GM19351 (cell line): ENCODE measurements at regions not wholly inside any gene's neighbourhood (a gene's known extent, or its start where the extent isn't known, plus 50 kb on each side); places are given as distances from the start of the nearest gene placed in this dataset.
A peak's percentile ranks its signal among the peaks of the same experiment; 100 is the strongest.

Source experiments
- ATAC-seq: cut with Tn5 transposase; IDR thresholded peaks from one replicate; pipeline ENCODE4 v1.9.1; 2021; ENCODE audit warnings: mild to moderate bottlenecking, moderate library complexity; ENCODE audit not compliant: unreplicated experiment

DNA sequence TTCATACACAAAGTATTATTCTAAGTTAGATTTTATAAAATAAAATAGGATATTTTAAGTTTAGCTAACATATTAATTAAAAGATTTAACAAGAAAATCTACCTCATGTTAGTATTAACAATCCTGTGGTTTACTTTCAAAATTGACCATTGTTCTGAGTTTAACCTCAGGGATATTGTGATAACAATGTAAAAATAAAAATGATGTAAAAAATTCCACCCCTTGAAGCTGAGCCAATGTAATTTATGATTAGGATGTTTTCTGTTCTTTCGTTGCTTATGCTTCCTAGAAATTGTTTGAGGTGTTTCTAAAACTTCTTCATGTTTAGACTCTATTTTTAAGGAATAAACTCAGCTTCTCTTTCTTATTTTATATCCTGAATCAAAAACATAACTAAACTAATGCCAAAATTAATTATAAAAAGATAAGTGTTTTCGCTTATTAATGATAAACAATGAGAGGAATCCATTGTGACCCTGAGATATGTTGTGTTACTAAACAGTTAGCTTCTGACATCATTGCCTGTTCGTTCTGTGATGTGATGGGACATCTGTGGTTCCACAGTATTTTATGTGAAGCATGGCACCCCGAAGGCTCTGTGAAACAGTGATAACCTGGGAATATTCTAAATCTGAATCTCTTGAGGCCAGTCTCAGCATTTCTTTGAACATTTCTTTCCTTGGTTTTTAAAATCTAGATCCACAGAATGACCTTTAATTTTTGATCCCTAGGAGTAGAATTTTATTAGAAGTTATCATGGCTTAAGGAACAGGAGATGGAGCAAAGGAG, 340.8 kb downstream of the ARL4A start:
- ATAC-seq = no peak

GRCh38 chr7:13028825-13029099, 341.3 kb downstream of the ARL4A start:
- no peak for ATAC-seq

DNA sequence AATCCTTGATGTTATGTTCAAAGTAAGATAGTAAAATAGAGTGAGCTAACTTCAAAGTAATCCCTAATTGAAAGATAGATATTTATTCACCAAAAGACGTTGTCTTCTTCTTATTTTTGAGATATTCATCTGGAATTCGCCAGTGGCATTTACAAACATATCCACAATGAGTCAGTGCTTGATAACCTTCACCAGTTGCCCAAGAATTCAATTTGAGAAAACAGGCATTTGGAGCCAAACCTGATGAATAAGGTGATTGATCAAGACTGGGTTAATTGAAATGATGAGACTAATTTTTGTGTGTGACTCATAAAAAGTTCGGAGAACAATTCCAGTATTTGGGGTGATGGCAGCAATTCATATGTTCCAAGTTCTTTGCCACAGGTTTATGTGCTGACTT, 344.0 kb downstream of the ARL4A start:
- ATAC-seq = no peak

- no peak for ATAC-seq
Observed at GRCh38 chr7:13032084-13032483, 344.7 kb downstream of the ARL4A start.

GRCh38 chr7:13032576-13032975, 345.1 kb downstream of the ARL4A start:
- ATAC-seq = no peak

- ATAC-seq = no peak
Observed at GRCh38 chr7:13034693-13035092, 347.3 kb downstream of the ARL4A start.

DNA sequence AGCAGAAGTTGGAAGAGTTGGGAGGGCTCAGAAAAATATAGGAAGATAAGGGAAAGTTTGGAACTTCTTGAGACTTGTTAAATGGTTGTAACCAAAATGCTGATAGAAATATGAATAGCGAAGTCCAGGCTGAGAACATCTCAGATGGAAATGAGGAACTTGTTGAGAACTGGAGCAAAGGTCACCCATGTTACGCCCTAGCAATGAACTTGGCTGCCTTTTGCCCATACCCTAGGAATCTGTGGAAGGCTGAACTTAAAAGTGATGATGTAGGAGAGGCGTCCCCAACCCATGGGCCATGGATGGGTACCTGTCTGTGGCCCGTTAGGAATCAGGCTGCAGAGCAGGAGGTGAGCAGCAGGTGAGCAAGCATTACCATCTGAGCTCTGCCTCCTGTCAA, 347.8 kb downstream of the ARL4A start:
- ATAC-seq = no peak

GRCh38 chr7:13036256-13036780, 348.9 kb downstream of the ARL4A start:
- no peak for ATAC-seq

DNA sequence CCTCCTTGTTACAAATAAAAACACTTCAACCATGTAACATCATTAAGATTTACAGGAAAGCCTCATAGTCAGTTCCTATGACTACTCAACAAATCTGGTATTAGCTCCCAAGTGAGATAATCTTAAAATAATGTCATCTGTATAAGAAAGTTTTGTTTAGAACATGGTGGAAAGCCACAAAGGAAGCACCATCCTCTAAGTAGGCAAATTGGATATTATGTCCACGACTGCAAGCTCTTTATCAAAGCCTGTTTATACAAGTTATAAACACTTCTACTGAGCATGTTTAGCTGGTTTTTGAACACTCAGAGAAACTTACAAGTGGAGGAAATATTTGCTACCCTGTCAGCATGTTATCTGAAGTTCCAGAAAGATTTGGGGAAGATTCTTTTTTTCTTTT, 349.8 kb downstream of the ARL4A start:
- no peak for ATAC-seq

DNA sequence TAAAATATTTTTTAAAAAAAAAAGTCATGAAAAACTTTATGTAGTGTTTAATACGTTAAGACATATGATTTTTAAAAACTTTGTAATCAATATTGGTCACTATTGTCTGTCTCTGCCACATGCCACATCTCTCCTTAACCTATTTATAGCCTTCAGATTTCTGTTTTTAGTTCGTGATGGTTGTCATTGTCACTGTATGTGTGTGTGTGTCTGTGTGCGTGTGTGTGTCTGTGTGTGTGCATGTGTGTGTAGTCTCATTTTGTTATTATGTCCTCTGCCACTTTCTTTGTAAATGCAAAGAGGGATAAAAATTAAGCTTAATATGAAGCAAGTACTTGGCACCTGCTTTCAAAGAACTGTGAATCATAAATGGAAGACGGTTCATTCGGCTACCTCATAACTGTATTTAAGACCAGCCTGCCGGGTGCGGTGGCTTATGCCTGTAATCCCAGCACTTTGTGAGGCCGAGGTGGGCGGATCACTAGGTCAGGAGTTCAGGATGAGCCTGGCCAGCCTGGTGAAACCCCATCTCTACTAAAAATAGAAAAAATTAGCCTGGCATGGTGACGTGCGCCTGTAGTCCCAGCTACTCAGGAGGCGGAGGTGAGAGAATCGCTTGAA, 354.0 kb downstream of the ARL4A start:
- ATAC-seq = no peak

- ATAC-seq = no peak
Observed at GRCh38 chr7:13042605-13043236, 355.3 kb downstream of the ARL4A start.

GRCh38 chr7:13044309-13044708, 356.9 kb downstream of the ARL4A start:
- ATAC-seq = no peak

DNA sequence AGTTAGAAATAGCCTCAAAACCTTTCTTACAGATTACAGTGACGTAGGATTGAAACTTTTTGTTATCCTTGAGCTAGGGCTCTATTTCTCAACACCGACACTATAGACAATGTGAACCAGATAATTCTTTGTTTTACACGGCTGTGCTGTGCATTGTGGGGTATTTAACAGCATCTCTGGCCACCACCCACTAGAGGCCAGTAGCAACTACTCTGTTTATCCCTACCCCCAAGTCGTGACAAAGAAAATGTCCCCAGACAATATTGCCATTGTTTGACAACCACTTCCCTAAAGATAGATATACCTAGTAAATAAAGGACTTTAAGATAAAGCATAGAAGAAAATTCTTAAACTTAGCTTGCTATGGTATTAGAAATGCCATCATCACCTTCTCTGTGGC, 359.6 kb downstream of the ARL4A start:
- peak; percentile 65 for ATAC-seq

DNA sequence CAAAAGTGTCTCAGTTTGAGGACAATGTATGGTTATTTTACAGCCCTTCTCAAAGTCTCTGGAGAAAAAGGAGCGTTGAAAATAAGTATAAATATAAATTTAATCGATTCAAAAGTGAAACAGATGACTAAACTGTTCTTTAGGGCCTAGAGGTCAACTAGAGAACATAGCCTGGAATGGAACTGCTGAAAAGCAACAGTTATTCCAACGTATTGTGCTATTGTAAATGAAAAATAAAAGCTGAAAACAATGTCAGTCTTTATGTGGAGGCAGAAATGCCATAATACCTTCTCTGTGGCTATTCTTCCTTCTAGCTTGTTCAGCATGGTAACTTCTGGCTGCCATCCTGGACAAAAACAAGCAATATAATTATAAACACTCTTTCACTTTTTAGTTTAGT, 362.5 kb downstream of the ARL4A start:
- ATAC-seq = no peak

DNA sequence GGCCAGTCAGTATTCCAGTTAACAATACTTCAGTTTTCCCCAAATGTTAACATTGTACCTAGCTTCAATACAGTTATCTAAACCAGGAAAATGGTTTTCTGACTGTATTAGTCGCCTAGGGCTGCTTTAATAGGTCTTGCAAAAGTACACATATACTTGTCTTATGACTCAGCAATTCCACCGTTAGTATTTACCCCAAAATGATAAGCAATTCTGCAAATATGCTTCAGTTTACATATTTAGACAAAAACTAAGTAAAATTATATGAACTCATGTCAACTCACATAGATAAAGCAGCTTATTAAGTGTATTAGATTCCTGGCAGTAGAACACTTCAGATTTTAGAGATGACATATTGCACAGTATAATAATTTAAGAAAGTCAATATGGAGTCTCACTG, 363.3 kb downstream of the ARL4A start:
- no peak for ATAC-seq

GRCh38 chr7:13055732-13056368, 368.4 kb downstream of the ARL4A start:
- ATAC-seq = no peak

- peak; percentile 95 for ATAC-seq
Observed at GRCh38 chr7:13057462-13058200, 370.2 kb downstream of the ARL4A start.

DNA sequence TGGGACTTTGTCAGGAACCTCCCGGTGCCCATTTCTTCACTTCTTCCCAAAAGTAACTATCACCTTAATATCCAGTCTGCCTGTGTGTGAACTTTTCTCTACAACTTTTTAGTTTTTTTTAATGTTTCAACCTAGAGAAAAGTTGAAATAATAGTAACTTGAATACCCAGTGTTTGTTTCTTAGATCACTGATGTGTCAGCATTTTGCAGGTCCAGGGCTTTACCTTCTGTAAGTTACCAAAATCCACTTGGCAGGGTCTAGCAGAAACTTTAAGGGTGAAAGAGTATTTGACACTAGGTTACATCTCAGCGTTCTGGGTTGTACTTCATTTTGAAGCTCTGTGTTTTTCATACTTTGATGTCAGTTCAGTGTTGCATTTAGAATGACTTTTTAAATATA, 372.7 kb downstream of the ARL4A start:
- no peak for ATAC-seq

- no peak for ATAC-seq
Observed at GRCh38 chr7:13061115-13061514, 373.7 kb downstream of the ARL4A start.

DNA sequence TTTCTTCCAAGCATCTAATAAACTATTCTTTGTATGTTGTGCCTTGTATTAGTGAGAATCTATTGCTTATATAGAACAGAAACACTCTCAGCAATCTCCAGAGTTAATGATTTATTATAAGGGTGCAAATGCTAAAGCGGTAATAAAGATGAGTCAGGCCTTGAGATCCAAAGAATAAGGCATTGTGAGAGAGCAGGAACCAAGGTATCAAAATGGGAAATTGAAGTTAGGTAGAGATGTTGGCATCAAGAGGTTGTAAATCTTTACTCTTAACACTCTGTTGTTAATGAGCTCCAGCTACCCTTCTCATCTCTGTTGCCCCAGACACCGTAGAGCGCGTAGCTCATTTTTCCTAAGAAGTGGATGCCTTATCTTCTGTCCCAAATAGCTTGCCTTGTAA, 375.2 kb downstream of the ARL4A start:
- no peak for ATAC-seq

- no peak for ATAC-seq
Observed at GRCh38 chr7:13067036-13067435, 379.6 kb downstream of the ARL4A start.
